ENCODE measurements at regions not wholly inside any gene's neighbourhood (a gene's known extent, or its start where the extent isn't known, plus 50 kb on each side); places are given as distances from the start of the nearest gene placed in this dataset.

DNA sequence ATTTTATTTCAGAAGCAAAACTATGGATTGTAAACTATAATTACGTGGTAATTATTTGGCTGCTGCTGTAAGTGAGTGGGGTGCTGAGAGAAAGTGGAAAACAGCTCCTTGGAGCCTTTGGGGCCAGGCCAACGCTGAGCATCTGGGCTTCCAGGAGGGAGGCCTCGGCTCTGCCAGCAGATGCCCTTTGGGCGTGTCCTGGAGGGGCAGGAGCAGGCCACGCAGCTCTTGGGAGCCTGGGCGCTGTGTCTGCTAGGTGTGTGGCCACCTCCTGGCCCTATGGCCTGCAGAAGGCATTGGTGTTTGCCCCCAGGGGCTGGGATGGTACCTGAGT, 423.3 kb downstream of the GLRX3 start:
- no peaks in the 10 kb centered on the region for H3K36me3 ChIP-seq
- H3K4me3 ChIP-seq: no peak overlapping the region
- no peak for DNase-seq
- H3K4me1 ChIP-seq: no peaks in the 10 kb centered on the region
- TF ChIP-seq, protein P1, sequence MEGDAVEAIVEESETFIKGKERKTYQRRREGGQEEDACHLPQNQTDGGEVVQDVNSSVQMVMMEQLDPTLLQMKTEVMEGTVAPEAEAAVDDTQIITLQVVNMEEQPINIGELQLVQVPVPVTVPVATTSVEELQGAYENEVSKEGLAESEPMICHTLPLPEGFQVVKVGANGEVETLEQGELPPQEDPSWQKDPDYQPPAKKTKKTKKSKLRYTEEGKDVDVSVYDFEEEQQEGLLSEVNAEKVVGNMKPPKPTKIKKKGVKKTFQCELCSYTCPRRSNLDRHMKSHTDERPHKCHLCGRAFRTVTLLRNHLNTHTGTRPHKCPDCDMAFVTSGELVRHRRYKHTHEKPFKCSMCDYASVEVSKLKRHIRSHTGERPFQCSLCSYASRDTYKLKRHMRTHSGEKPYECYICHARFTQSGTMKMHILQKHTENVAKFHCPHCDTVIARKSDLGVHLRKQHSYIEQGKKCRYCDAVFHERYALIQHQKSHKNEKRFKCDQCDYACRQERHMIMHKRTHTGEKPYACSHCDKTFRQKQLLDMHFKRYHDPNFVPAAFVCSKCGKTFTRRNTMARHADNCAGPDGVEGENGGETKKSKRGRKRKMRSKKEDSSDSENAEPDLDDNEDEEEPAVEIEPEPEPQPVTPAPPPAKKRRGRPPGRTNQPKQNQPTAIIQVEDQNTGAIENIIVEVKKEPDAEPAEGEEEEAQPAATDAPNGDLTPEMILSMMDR (IDR thresholded peaks at IDR 0.05): no peak
- no peak for TF ChIP-seq POLR2A (IDR thresholded peaks at IDR 0.05)
- intact Hi-C loops (cut with DNase I; ENCODE audit: low total_unique reads): no loop called here
- no peak overlapping the region for H3K27ac ChIP-seq
- no peaks in the 10 kb centered on the region for H3K9me3 ChIP-seq
- H3K27me3 ChIP-seq: no peaks in the 10 kb centered on the region

DNA sequence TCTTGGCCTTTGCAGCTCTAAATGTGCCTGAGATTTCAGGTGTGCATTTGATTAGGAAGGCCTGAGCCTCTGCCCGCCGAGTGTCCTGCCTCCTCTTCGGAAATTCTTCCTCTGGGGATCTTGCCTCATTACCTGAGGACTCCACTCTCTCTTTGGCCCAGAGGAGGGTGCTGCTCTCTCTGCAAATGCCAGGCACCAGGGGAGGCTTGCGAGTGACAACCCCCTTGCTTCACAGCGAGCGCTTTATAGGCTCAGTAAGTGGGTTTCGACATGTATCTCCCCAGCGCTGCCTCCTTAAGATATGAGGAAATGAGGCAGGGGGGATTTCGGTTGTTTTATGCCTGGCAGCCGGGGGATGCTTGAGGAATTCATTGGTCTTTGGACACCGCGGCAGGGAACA, 423.9 kb downstream of the GLRX3 start:
- intact Hi-C loops (cut with DNase I; ENCODE audit: low total_unique reads): no loop called here
- no peak for TF ChIP-seq POLR2A (IDR thresholded peaks at IDR 0.05)
- TF ChIP-seq, protein P1 (IDR thresholded peaks at IDR 0.05): no peak
- Histone ChIP-seq H3K4me1 (no peaks in the 10 kb centered on the region), H3K9me3 (no peaks in the 10 kb centered on the region), H3K27ac (no peak overlapping the region), H3K4me3 (no peak overlapping the region), H3K36me3 (no peaks in the 10 kb centered on the region), H3K27me3 (no peaks in the 10 kb centered on the region)
- no peak for DNase-seq

DNA sequence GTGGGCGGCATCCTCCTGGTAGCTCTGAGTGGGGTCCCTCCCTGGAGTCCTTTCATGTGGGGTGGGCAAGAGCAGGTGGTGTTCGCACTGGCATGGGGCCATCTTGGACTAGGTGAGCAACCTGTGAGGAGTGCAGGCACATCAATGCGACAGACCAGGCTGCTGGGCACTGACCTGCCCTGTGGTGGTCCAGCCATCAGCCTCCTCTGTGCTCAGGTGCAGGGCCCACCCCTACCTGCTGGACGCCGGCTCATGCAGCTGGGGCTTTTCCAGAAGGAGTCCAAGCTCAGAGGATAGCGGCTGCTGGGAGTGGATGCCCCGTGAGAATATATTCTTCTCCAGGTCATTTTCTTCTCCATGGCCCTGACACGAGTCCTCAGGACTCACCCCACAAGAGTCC, 424.4 kb downstream of the GLRX3 start:
- intact Hi-C loops (cut with DNase I; ENCODE audit: low total_unique reads): no loop called here
- Histone ChIP-seq H3K4me1 (no peaks in the 10 kb centered on the region), H3K36me3 (no peaks in the 10 kb centered on the region), H3K27ac (no peak overlapping the region), H3K9me3 (no peaks in the 10 kb centered on the region), H3K27me3 (no peaks in the 10 kb centered on the region), H3K4me3 (no peak overlapping the region)
- no peak for DNase-seq
- TF ChIP-seq, protein P1 (IDR thresholded peaks at IDR 0.05): no peak
- no peak for TF ChIP-seq POLR2A (IDR thresholded peaks at IDR 0.05)

DNA sequence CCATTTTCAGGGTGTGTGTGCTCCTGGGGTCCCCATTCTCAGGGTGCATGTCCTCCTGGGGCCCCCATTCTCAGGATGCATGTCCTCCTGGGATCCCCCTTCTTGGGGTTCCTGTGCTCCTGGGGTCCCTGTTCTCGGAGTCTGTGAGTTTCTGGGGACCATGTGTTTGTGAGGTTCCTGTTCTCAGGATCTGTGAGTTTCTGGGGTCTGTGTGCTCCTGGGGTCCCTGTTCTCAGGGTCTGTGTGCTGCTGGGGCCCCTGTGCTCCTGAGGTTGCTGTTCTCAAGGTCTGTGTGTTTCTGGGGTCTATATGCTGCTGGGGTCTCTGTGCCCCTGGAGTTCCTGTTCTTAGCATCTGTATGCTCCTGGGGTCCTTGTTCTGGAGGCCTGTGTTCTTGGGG, 425.5 kb downstream of the GLRX3 start:
- no peak for DNase-seq
- no peaks in the 10 kb centered on the region for H3K4me1 ChIP-seq
- TF ChIP-seq POLR2A (IDR thresholded peaks at IDR 0.05): no peak
- TF ChIP-seq, protein P1 (IDR thresholded peaks at IDR 0.05): no peak
- no peaks in the 10 kb centered on the region for H3K36me3 ChIP-seq
- intact Hi-C loops (cut with DNase I; ENCODE audit: low total_unique reads): no loop called here
- H3K4me3 ChIP-seq: no peak overlapping the region
- no peaks in the 10 kb centered on the region for H3K9me3 ChIP-seq
- no peaks in the 10 kb centered on the region for H3K27me3 ChIP-seq
- no peak overlapping the region for H3K27ac ChIP-seq

- no peak overlapping the region for H3K27ac ChIP-seq
- intact Hi-C loops (cut with DNase I; ENCODE audit: low total_unique reads): no loop called here
These were observed 430.8 kb downstream of the GLRX3 start for GRCh38 chr10:130567011-130567410.

More at GRCh38 chr10:130567011-130567410, 430.8 kb downstream of the GLRX3 start:
- H3K27me3 ChIP-seq: no peaks in the 10 kb centered on the region
- no peaks in the 10 kb centered on the region for H3K36me3 ChIP-seq
- no peaks in the 10 kb centered on the region for H3K4me1 ChIP-seq
- H3K9me3 ChIP-seq: no peaks in the 10 kb centered on the region
- no peak overlapping the region for H3K4me3 ChIP-seq
- no peak for TF ChIP-seq POLR2A (IDR thresholded peaks at IDR 0.05)
- TF ChIP-seq, protein P1 (IDR thresholded peaks at IDR 0.05): no peak
- no peak for DNase-seq
